ENCODE measurements at regions not wholly inside any gene's neighbourhood (a gene's known extent, or its start where the extent isn't known, plus 50 kb on each side); places are given as distances from the start of the nearest gene placed in this dataset.

GRCh38 chr12:107525719-107526554 lies 159.7 kb upstream of the PWP1 start:
- TF ChIP-seq REST (IDR thresholded peaks at IDR 0.05; ENCODE audit: insufficient read depth in 1 of 2, low read depth in 2 of 2, low read length in 2 of 2) (no peak), POLR2AphosphoS5 (IDR thresholded peaks at IDR 0.05; ENCODE audit: low read depth, low read length) (no peak), TAF1 (IDR thresholded peaks at IDR 0.05; ENCODE audit: borderline replicate concordance, insufficient read depth, low read length) (no peak), FOXP2 (optimal IDR thresholded peaks at IDR 0.05; ENCODE audit: borderline replicate concordance, extremely low read depth, extremely low read length, insufficient read depth) (no peak)
